ENCODE measurements at regions not wholly inside any gene's neighbourhood (a gene's known extent, or its start where the extent isn't known, plus 50 kb on each side); places are given as distances from the start of the nearest gene placed in this dataset.

DNA sequence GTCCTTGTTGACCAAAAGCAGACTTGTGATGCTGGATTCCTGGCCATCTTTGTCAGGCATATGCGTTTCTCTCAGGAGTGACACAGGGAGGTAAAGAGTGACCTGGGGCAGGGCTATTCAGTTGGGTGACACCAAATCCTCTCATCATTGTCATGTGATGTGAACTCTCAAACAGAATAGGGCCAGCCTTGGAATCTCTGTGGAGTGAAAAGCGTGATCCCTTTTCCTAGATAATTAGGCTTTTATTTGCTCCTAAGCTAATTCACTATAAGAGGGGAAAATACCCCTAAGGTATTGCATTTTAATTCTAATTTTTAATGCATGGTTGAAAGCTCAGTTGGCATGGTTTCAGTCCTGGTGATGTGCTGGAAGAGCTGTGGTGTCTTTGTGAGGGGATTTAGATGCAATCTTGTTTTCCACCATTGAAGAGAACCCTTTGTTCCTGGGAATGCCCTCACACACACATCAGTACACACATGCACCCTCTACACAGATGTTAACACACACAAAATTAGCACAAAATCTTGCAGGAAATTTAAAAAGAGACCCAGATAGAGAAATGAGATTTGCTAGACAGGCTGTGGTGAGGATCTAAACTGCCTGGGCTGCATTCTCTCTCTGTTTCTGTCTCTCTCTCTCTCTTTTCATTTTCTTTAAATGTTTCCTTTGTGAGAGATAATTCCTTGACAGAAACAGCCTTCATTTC is 349.9 kb downstream of the TSN start (continued):
- TF ChIP-seq, protein P1, sequence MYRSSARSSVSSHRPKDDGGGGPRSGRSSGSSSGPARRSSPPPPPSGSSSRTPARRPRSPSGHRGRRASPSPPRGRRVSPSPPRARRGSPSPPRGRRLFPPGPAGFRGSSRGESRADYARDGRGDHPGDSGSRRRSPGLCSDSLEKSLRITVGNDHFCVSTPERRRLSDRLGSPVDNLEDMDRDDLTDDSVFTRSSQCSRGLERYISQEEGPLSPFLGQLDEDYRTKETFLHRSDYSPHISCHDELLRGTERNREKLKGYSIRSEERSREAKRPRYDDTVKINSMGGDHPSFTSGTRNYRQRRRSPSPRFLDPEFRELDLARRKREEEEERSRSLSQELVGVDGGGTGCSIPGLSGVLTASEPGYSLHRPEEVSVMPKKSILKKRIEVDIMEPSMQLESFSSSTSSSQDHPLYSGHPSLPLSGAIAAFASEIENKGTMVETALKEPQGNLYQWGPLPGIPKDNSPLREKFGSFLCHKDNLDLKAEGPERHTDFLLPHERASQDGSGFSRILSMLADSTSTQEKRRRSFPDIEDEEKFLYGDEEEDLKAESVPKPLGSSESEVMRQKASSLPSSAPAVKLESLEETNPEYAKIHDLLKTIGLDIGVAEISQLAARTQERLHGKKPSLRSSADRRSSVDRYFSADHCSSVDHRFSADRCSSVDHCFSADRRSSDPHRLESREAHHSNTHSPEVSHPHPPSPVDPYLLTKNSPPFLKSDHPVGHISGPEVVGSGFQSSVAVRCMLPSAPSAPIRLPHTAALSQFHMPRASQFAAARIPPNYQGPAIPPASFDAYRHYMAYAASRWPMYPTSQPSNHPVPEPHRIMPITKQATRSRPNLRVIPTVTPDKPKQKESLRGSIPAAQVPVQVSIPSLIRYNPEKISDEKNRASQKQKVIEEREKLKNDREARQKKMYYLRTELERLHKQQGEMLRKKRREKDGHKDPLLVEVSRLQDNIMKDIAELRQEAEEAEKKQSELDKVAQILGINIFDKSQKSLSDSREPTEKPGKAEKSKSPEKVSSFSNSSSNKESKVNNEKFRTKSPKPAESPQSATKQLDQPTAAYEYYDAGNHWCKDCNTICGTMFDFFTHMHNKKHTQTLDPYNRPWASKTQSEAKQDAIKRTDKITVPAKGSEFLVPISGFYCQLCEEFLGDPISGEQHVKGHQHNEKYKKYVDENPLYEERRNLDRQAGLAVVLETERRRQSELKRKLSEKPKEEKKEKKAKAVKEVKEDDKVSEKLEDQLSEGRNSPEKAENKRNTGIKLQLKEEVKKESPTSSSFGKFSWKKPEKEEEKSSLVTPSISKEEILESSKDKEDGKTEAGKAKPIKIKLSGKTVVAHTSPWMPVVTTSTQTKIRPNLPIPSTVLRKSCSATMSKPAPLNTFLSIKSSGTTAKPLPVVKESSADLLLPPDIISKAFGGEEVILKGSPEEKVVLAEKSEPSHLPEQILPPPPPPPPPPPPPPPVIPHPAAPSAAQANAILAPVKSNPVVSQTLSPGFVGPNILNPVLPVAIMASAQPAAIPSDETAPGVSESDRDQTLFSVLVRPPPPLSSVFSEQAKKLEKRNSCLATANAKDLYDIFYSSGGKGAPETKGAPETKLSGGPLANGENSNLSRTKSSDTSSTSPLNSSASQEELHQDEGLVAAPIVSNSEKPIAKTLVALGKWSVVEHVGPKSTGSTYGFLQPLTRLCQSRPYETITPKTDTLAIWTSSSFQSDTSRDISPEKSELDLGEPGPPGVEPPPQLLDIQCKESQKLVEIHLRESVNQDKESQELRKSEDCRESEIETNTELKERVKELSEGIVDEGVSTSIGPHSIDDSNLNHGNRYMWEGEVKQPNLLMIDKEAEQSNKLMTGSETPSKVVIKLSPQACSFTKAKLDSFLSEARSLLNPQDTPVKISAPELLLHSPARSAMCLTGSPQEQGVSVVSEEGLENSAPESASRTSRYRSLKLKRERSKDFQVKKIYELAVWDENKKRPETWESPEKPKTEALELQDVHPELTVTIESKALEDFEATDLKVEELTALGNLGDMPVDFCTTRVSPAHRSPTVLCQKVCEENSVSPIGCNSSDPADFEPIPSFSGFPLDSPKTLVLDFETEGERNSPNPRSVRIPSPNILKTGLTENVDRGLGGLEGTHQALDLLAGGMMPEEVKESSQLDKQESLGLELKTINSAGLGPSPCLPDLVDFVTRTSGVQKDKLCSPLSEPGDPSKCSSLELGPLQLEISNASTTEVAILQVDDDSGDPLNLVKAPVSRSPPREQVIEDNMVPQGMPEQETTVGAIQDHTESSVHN (IDR thresholded peaks at IDR 0.05; ENCODE audit: borderline replicate concordance in 1 of 2, low read depth in 1 of 2) = no peak
- TF ChIP-seq FOXJ2 (tag; IDR thresholded peaks at IDR 0.05) (no peak), SAP30 (IDR thresholded peaks at IDR 0.05; ENCODE audit: borderline replicate concordance, insufficient read depth, low read depth, low read length, poor library complexity, severe bottlenecking) (no peak), MTF1 (CRISPR knock-in tag; IDR thresholded peaks at IDR 0.05; ENCODE audit: borderline replicate concordance) (no peak), ZNF23 (CRISPR knock-in tag; IDR thresholded peaks at IDR 0.05) (no peak), ZBTB8A (IDR thresholded peaks at IDR 0.05; ENCODE audit: partially characterized antibody) (no peak), ZNF253 (CRISPR knock-in tag; conservative IDR thresholded peaks at IDR 0.05) (no peak)
- TF ChIP-seq, protein P2, sequence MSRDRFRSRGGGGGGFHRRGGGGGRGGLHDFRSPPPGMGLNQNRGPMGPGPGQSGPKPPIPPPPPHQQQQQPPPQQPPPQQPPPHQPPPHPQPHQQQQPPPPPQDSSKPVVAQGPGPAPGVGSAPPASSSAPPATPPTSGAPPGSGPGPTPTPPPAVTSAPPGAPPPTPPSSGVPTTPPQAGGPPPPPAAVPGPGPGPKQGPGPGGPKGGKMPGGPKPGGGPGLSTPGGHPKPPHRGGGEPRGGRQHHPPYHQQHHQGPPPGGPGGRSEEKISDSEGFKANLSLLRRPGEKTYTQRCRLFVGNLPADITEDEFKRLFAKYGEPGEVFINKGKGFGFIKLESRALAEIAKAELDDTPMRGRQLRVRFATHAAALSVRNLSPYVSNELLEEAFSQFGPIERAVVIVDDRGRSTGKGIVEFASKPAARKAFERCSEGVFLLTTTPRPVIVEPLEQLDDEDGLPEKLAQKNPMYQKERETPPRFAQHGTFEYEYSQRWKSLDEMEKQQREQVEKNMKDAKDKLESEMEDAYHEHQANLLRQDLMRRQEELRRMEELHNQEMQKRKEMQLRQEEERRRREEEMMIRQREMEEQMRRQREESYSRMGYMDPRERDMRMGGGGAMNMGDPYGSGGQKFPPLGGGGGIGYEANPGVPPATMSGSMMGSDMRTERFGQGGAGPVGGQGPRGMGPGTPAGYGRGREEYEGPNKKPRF (IDR thresholded peaks at IDR 0.05; ENCODE audit: low read depth, low read length) = no peak
